Astrocyte (in vitro differentiated cells and primary cell): ENCODE measurements at regions not wholly inside any gene's neighbourhood (a gene's known extent, or its start where the extent isn't known, plus 50 kb on each side); places are given as distances from the start of the nearest gene placed in this dataset.

Source experiments
- DNase-seq: peaks from one replicate; pipeline ENCODE4 v3.0.0-alpha.2; 2010; ENCODE audit warnings: low read depth
- FAIRE-seq: peaks from 2 replicates; lab custom pipeline; 2011; peaks lifted over from hg19 to GRCh38; lab: Jason Lieb, UNC
- H2AFZ ChIP-seq: 2 replicates; pipeline ENCODE4 v1.6.0; 2012; ENCODE audit warnings: low read depth, low read length, inconsistent platforms
- H3K27ac ChIP-seq: 2 replicates; pipeline ENCODE4 v1.5.1; 2011; ENCODE audit warnings: low read depth, low read length, inconsistent platforms
- H3K27me3 ChIP-seq: 2 replicates; pipeline ENCODE4 v1.6.0; 2011; ENCODE audit warnings: low read length, inconsistent platforms; ENCODE audit not compliant: insufficient read depth
- H3K36me3 ChIP-seq: 2 replicates; pipeline ENCODE4 v1.5.1; 2011; ENCODE audit warnings: low read length, inconsistent platforms; ENCODE audit not compliant: insufficient read depth
- H3K4me1 ChIP-seq: 2 replicates; pipeline ENCODE4 v1.5.1; 2011; ENCODE audit warnings: low read length, inconsistent platforms; ENCODE audit not compliant: insufficient read depth
- H3K4me2 ChIP-seq: 2 replicates; pipeline ENCODE4 v1.6.0; 2012; ENCODE audit warnings: low read length, inconsistent platforms
- H3K4me3 ChIP-seq: 2 replicates; pipeline ENCODE4 v1.5.1; 2011; ENCODE audit warnings: low read depth, mild to moderate bottlenecking, low read length, inconsistent platforms; ENCODE audit not compliant: insufficient read depth
- H3K79me2 ChIP-seq: 2 replicates; pipeline ENCODE4 v1.6.0; 2012; ENCODE audit warnings: mild to moderate bottlenecking, low read length, inconsistent platforms; ENCODE audit not compliant: insufficient read depth
- H3K9ac ChIP-seq: 2 replicates; pipeline ENCODE4 v1.6.0; 2012; ENCODE audit warnings: mild to moderate bottlenecking, low read length, inconsistent platforms
- H3K9me3 ChIP-seq: 2 replicates; pipeline ENCODE4 v1.5.1; 2012; ENCODE audit warnings: low read depth, mild to moderate bottlenecking, low read length, inconsistent platforms; ENCODE audit not compliant: insufficient read depth
- H4K20me1 ChIP-seq: 2 replicates; pipeline ENCODE4 v1.6.0; 2012; ENCODE audit warnings: low read length, inconsistent platforms; ENCODE audit not compliant: insufficient read depth
- H3K27ac Mint-ChIP-seq: one replicate; pipeline ENCODE4 v1.8.0; 2021; ENCODE audit warnings: mild to moderate bottlenecking, mixed read lengths; ENCODE audit not compliant: unreplicated experiment
- H3K27me3 Mint-ChIP-seq: one replicate; pipeline ENCODE4 v1.8.0; 2021; ENCODE audit warnings: low read depth, mixed read lengths; ENCODE audit not compliant: unreplicated experiment
- H3K36me3 Mint-ChIP-seq: one replicate; pipeline ENCODE4 v1.8.0; 2021; ENCODE audit warnings: low read depth, mixed read lengths; ENCODE audit not compliant: unreplicated experiment
- H3K4me1 Mint-ChIP-seq: one replicate; pipeline ENCODE4 v1.8.0; 2021; ENCODE audit warnings: low read depth, mixed read lengths; ENCODE audit not compliant: unreplicated experiment
- H3K4me3 Mint-ChIP-seq: one replicate; pipeline ENCODE4 v1.8.0; 2021; ENCODE audit warnings: mild to moderate bottlenecking, moderate library complexity, mixed read lengths; ENCODE audit not compliant: unreplicated experiment
- H3K9me3 Mint-ChIP-seq: one replicate; pipeline ENCODE4 v1.8.0; 2021; ENCODE audit warnings: mild to moderate bottlenecking, mixed read lengths; ENCODE audit not compliant: unreplicated experiment
- CTCF ChIP-seq: IDR thresholded peaks from 2 replicates; pipeline ENCODE4 v1.5.1; 2011; ENCODE audit warnings: low read depth, mild to moderate bottlenecking, inconsistent platforms, low read length, moderate library complexity; ENCODE audit not compliant: insufficient read depth
- EZH2 ChIP-seq: IDR thresholded peaks from 2 replicates; pipeline ENCODE4 v1.6.1; 2012; ENCODE audit warnings: mild to moderate bottlenecking, low read length, inconsistent platforms; ENCODE audit not compliant: insufficient read depth

- Histone ChIP-seq H3K9me3 (no peaks in the 10 kb centered on the region), H4K20me1 (no peaks in the 10 kb centered on the region), H3K9ac (no peak overlapping the region), H3K36me3 (no peaks in the 10 kb centered on the region), H3K4me1 (peaks cover 26% of the 10 kb centered on the region), H3K4me2 (peak overlapping the region; percentile 65), H3K27ac (peak overlapping the region; percentile 59), H3K4me3 (no peak overlapping the region), H3K27me3 (no peaks in the 10 kb centered on the region), H2AFZ (no peak overlapping the region), H3K79me2 (no peaks in the 10 kb centered on the region)
- DNase-seq, result no peak
- no peaks in the 10 kb centered on the region for H3K9me3 Mint-ChIP-seq
- H3K4me1 Mint-ChIP-seq, result peaks cover 23% of the 10 kb centered on the region
- FAIRE-seq, result no peak
- H3K27ac Mint-ChIP-seq, result no peak overlapping the region
- no peaks in the 10 kb centered on the region for H3K36me3 Mint-ChIP-seq
- no peak overlapping the region for H3K4me3 Mint-ChIP-seq
- no peak for TF ChIP-seq EZH2
- no peak for TF ChIP-seq CTCF
- no peaks in the 10 kb centered on the region for H3K27me3 Mint-ChIP-seq
These were observed 153.0 kb upstream of the BMP4 start for GRCh38 chr14:54109521-54110120.

DNA sequence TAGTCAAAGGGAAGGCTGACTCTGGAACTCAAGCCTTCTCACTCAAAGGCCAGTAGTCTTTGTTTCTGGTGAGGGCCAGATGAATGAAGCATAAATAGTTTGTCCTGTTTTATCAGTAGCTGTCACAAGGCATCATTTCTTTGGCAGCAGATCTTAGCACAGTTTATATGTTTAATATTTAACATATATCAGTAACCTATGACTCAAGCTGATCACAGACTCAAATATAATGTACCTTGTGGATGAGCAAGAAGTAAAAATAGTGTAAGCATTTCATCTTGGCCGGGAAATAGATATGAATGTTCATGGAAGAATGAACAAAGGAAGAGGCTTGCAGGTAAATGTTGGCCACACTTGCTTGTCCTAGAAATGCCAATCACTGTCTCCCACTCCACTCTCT, 158.3 kb upstream of the BMP4 start:
- Mint-ChIP-seq H3K9me3 (no peaks in the 10 kb centered on the region), H3K27ac (no peak overlapping the region), H3K36me3 (no peaks in the 10 kb centered on the region), H3K4me1 (peaks cover 5% of the 10 kb centered on the region), H3K27me3 (no peaks in the 10 kb centered on the region), H3K4me3 (no peak overlapping the region)
- Histone ChIP-seq H3K27me3 (no peaks in the 10 kb centered on the region), H3K4me3 (no peak overlapping the region), H2AFZ (no peak overlapping the region), H3K27ac (no peak overlapping the region), H3K9me3 (no peaks in the 10 kb centered on the region), H3K79me2 (no peaks in the 10 kb centered on the region), H3K4me2 (no peak overlapping the region), H4K20me1 (no peaks in the 10 kb centered on the region), H3K4me1 (peaks cover 2% of the 10 kb centered on the region), H3K36me3 (no peaks in the 10 kb centered on the region), H3K9ac (no peak overlapping the region)
- FAIRE-seq (no peak), DNase-seq (no peak)
- TF ChIP-seq CTCF (no peak), EZH2 (no peak)

DNA sequence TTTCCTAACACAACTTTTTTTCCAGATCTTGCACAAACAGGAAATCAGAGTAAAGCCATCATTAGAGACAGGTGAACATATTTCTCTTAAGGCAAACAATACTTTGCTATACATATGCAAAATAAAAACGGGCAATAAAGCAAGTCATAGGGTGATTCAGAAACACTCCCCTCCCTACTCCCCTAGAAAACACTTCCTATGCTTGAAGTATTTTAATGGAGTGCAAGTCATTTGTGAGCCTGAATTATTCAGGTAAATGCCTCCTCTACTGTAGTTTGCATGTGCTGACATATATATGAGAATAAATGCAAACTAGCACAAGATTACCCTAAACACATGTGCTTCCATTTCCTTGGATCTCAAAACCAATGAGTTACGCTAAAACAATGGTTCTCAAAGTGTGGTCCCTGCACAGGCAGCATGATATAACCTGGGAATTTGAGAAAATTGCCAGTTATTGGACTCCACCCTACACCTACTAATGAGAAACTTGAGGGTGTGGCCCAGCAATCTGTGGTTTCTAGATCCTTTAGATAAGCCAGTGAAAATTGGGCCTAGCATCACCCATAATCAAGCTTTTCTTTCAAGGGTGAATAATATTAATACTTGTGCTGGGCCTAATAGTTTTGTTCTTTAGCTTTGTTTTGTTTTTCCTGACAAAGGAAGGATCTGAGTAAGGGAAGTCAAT, 159.7 kb upstream of the BMP4 start:
- Mint-ChIP-seq H3K4me1 (peaks cover 8% of the 10 kb centered on the region), H3K27me3 (peaks cover under 1% of the 10 kb centered on the region), H3K4me3 (no peak overlapping the region), H3K9me3 (no peaks in the 10 kb centered on the region), H3K36me3 (no peaks in the 10 kb centered on the region), H3K27ac (no peak overlapping the region)
- Histone ChIP-seq H3K4me1 (no peaks in the 10 kb centered on the region), H3K9ac (no peak overlapping the region), H2AFZ (no peak overlapping the region), H4K20me1 (no peaks in the 10 kb centered on the region), H3K9me3 (no peaks in the 10 kb centered on the region), H3K36me3 (no peaks in the 10 kb centered on the region), H3K79me2 (no peaks in the 10 kb centered on the region), H3K4me3 (no peak overlapping the region), H3K4me2 (no peak overlapping the region), H3K27ac (no peak overlapping the region), H3K27me3 (no peaks in the 10 kb centered on the region)
- TF ChIP-seq CTCF (no peak), EZH2 (no peak)
- FAIRE-seq (no peak), DNase-seq (no peak)
